ENCODE measurements at regions not wholly inside any gene's neighbourhood (a gene's known extent, or its start where the extent isn't known, plus 50 kb on each side); places are given as distances from the start of the nearest gene placed in this dataset.

- DNase-seq (ENCODE audit: low read depth), result no peak
- in situ Hi-C loops (cut with HindIII; ENCODE audit: low sequenced_read_pairs), result loop anchor here (25.0 kb wide), 1 partner anchor 1027 kb away; the partner anchor contains the start of gene POP4
- no peak for TF ChIP-seq CTCF (IDR thresholded peaks at IDR 0.05; ENCODE audit: low read depth, low read length, missing control alignments)
Measured at GRCh38 chr19:30638889-30639288, 266.7 kb downstream of the ZNF536 start.

GRCh38 chr19:30637926-30638325 is 265.7 kb downstream of the ZNF536 start:
- in situ Hi-C loops (cut with HindIII; ENCODE audit: low sequenced_read_pairs), result loop anchor here (25.0 kb wide), 1 partner anchor 1026 kb away; the partner anchor contains the start of gene POP4
- no peak for DNase-seq (ENCODE audit: low read depth)
- no peak for TF ChIP-seq CTCF (IDR thresholded peaks at IDR 0.05; ENCODE audit: low read depth, low read length, missing control alignments)
- H3K4me3 ChIP-seq (ENCODE audit: low read depth, low read length), result no peak overlapping the region

More at GRCh38 chr19:30638889-30639288, 266.7 kb downstream of the ZNF536 start:
- no peak overlapping the region for H3K4me3 ChIP-seq (ENCODE audit: low read depth, low read length)

- DNase-seq (ENCODE audit: low read depth), result no peak
- TF ChIP-seq CTCF (IDR thresholded peaks at IDR 0.05; ENCODE audit: low read depth, low read length, missing control alignments), result no peak
- H3K4me3 ChIP-seq (ENCODE audit: low read depth, low read length), result no peak overlapping the region
- in situ Hi-C loops (cut with HindIII; ENCODE audit: low sequenced_read_pairs), result loop anchor here (25.0 kb wide), 1 partner anchor 1023 kb away; the partner anchor contains the start of gene POP4
Measured at GRCh38 chr19:30634996-30635975, 263.1 kb downstream of the ZNF536 start.

- in situ Hi-C loops (cut with HindIII; ENCODE audit: low sequenced_read_pairs), result loop anchor here (25.0 kb wide), 1 partner anchor 1022 kb away; the partner anchor contains the start of gene POP4
- no peak overlapping the region for H3K4me3 ChIP-seq (ENCODE audit: low read depth, low read length)
- DNase-seq (ENCODE audit: low read depth), result no peak
- no peak for TF ChIP-seq CTCF (IDR thresholded peaks at IDR 0.05; ENCODE audit: low read depth, low read length, missing control alignments)
Measured at GRCh38 chr19:30634131-30634830, 262.1 kb downstream of the ZNF536 start.

GRCh38 chr19:30631033-30631370 is 258.8 kb downstream of the ZNF536 start:
- no peak for DNase-seq (ENCODE audit: low read depth)
- no peak for TF ChIP-seq CTCF (IDR thresholded peaks at IDR 0.05; ENCODE audit: low read depth, low read length, missing control alignments)
- in situ Hi-C loops (cut with HindIII; ENCODE audit: low sequenced_read_pairs), result loop anchor here (25.0 kb wide), 1 partner anchor 1019 kb away; the partner anchor contains the start of gene POP4
- no peak overlapping the region for H3K4me3 ChIP-seq (ENCODE audit: low read depth, low read length)

- no peak for TF ChIP-seq CTCF (IDR thresholded peaks at IDR 0.05; ENCODE audit: low read depth, low read length, missing control alignments)
- in situ Hi-C loops (cut with HindIII; ENCODE audit: low sequenced_read_pairs), result loop anchor here (25.0 kb wide), 1 partner anchor 1018 kb away; the partner anchor contains the start of gene POP4
- no peak for DNase-seq (ENCODE audit: low read depth)
- no peak overlapping the region for H3K4me3 ChIP-seq (ENCODE audit: low read depth, low read length)
Measured at GRCh38 chr19:30630289-30631032, 258.3 kb downstream of the ZNF536 start.

Measured in astrocyte of the cerebellum (primary cell).